ENCODE measurements at regions not wholly inside any gene's neighbourhood (a gene's known extent, or its start where the extent isn't known, plus 50 kb on each side); places are given as distances from the start of the nearest gene placed in this dataset.

GRCh38 chr2:65511306-65511705 is 78.9 kb upstream of the SPRED2 start:
- Histone ChIP-seq H3K4me1 (ENCODE audit: control insufficient read depth in 1 of 2, insufficient read depth in 1 of 2, low read depth in 1 of 2, low read length in 1 of 2) (peaks cover 0 to 3% of the 10 kb centered on the region in 2 experiments), H3K27me3 (no peaks in the 10 kb centered on the region), H3K36me3 (no peaks in the 10 kb centered on the region), H3K4me3 (ENCODE audit: low read depth in 1 of 2, low read length in 1 of 2) (no peak overlapping the region), H3K27ac (no peak overlapping the region), H3K9me3 (no peaks in the 10 kb centered on the region)
- no peak for TF ChIP-seq CTCF (IDR thresholded peaks at IDR 0.05)

DNA sequence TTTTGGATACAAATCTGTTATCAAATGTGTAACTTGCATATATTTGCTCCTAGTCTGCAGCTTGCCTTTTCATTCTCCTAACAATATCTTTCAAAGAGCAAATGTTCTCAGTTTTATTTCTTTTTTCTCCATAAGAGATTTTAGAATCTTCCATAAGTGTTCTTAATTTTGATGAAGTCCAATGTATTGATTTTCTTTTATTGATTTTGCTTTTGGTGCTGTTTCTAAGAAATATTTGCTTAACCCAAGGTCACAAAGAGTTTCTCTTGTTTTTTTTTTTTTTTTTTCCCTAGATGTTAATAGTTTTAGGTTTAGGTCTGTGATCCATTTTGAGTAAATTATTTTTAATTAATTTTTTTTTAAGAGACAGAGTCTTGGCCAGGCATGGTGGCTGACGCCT is 75.8 kb upstream of the SPRED2 start:
- no peak for TF ChIP-seq CTCF (IDR thresholded peaks at IDR 0.05)
- Histone ChIP-seq H3K9me3 (no peaks in the 10 kb centered on the region), H3K36me3 (no peaks in the 10 kb centered on the region), H3K27me3 (peaks cover 3% of the 10 kb centered on the region), H3K4me1 (ENCODE audit: control insufficient read depth in 1 of 2, insufficient read depth in 1 of 2, low read depth in 1 of 2, low read length in 1 of 2) (peaks cover 4 to 25% of the 10 kb centered on the region in 2 experiments), H3K4me3 (ENCODE audit: low read depth in 1 of 2, low read length in 1 of 2) (no peak overlapping the region), H3K27ac (no peak overlapping the region)

DNA sequence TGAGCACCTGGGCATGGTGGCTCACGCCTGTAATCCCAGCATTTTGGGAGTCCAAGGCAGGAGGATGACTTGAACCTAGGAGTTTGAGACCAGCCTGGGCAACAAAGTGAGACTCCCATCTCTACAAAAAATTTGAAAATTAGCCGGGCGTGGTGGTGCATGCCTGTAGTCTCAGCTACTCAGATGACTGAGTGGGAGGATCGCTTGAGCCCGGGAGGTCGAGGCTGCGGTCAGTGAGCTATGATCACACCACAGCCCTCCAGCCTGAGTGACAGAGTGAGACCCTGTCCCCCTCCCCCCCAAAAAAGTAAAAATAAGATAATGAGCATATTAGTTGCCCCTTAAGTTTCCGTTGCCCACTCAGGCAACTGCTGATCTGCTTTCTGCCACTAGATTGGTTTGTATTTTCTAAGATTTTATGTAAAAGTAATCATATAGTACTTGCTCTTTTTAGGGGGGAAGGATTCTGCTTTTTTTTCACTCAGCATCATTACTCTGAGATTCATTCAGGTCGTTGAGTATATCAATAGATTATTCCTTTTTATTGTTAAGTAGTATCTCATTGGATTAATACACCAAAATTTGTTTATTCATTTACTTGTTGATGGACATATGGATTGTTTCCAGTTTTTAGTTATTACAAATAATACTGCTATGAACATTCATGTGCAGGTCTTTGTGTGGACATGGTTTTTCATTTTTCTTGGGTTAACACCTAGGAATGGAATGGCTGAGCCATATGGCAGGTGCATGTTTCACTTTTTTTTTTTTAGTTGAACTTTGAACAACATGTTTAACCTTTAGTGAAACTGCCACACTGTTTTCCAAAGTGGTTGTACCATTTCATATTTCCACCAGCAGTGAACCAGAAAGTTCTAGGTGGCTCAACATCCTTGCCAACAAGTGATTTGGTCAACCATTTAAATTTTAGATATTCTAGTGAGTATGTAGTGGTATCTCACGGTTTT is 75.0 kb upstream of the SPRED2 start:
- Histone ChIP-seq H3K27me3 (peaks cover 3% of the 10 kb centered on the region), H3K4me3 (ENCODE audit: low read depth in 1 of 2, low read length in 1 of 2) (no peak overlapping the region), H3K36me3 (no peaks in the 10 kb centered on the region), H3K4me1 (ENCODE audit: control insufficient read depth in 1 of 2, insufficient read depth in 1 of 2, low read depth in 1 of 2, low read length in 1 of 2) (peaks cover 4 to 25% of the 10 kb centered on the region in 2 experiments), H3K9me3 (no peaks in the 10 kb centered on the region), H3K27ac (no peak overlapping the region)
- TF ChIP-seq CTCF (IDR thresholded peaks at IDR 0.05): no peak

DNA sequence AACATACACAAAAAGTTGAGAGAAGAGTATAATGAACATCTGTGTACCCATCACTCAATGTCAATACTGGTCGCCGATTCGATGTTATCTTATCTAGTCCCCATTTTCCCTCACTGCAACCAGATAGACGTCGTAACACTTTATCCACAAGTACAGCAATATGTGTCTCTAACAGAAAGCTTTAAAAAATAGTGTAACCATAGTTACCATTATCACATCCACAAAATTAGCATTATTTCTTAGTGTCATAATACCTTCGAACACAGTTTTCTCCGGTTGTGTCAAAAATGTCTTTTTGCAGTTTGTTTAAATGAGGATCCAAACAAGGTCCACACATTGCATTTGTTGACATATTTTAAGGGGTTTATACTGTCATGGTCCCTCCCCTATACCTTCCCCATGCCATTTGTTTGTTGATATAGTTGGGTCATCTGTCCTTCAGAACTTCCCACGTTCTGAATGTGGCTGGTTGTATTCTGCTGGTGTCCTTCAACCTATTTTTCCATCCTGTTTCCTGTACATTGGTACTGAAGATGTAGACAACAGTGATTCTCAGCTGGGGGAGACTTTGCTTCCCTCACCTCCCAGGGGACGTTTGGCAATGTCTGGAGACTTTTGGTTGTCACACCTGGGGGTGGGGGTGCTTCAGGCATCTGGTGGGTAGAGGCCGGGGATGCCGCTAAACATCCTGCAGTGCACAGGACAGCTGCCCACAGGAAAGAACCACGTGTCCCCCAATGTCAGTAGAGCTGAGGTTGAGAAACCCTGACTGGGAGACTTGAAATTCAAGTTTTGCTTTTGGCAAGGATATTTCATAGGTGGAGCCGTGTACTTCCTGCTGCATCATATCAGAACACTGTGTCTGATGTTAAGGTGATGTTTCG is 72.7 kb upstream of the SPRED2 start:
- H3K27me3 ChIP-seq: peaks cover 3% of the 10 kb centered on the region
- H3K4me1 ChIP-seq (ENCODE audit: control insufficient read depth in 1 of 2, insufficient read depth in 1 of 2, low read depth in 1 of 2, low read length in 1 of 2): peaks cover 4 to 25% of the 10 kb centered on the region in 2 experiments
- no peaks in the 10 kb centered on the region for H3K9me3 ChIP-seq
- no peak overlapping the region for H3K27ac ChIP-seq
- no peak for TF ChIP-seq CTCF (IDR thresholded peaks at IDR 0.05)
- H3K4me3 ChIP-seq (ENCODE audit: low read depth in 1 of 2, low read length in 1 of 2): no peak overlapping the region
- no peaks in the 10 kb centered on the region for H3K36me3 ChIP-seq

DNA sequence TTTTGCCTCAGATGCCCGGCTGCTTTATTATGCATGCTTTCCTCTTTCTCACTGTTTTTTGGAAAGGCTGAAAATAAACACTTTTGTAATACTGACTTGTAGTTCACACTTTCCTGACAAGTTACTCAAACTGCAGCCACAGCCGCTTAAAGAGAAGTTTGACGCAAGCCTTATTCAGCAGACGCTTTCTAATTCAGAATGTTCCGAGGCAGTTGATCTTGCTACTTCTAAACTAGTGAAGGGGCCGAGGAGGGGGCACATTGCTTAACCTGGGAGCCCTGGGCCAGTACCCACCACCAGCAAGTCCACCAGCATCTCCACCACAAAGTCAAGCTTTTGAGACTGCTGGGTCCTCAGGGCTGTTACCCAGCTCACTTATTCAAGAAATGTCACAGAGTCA is 71.8 kb upstream of the SPRED2 start:
- H3K4me1 ChIP-seq (ENCODE audit: control insufficient read depth in 1 of 2, insufficient read depth in 1 of 2, low read depth in 1 of 2, low read length in 1 of 2): peaks cover 4 to 25% of the 10 kb centered on the region in 2 experiments
- no peak overlapping the region for H3K27ac ChIP-seq
- H3K9me3 ChIP-seq: no peaks in the 10 kb centered on the region
- H3K4me3 ChIP-seq (ENCODE audit: low read depth in 1 of 2, low read length in 1 of 2): no peak overlapping the region
- H3K36me3 ChIP-seq: no peaks in the 10 kb centered on the region
- H3K27me3 ChIP-seq: peaks cover 3% of the 10 kb centered on the region
- no peak for TF ChIP-seq CTCF (IDR thresholded peaks at IDR 0.05)
